SH-SY5Y (cell line): ENCODE measurements at regions not wholly inside any gene's neighbourhood (a gene's known extent, or its start where the extent isn't known, plus 50 kb on each side); places are given as distances from the start of the nearest gene placed in this dataset.

ENCODE experiments used
- GATA2 ChIP-seq: IDR thresholded peaks from 2 replicates; pipeline ENCODE4 v1.6.1; 2011; ENCODE audit warnings: mild to moderate bottlenecking, low read depth, low read length
- GATA3 ChIP-seq: IDR thresholded peaks from 2 replicates; pipeline ENCODE4 v1.6.1; 2011; ENCODE audit warnings: low read depth, mild to moderate bottlenecking, low read length, moderate library complexity

DNA sequence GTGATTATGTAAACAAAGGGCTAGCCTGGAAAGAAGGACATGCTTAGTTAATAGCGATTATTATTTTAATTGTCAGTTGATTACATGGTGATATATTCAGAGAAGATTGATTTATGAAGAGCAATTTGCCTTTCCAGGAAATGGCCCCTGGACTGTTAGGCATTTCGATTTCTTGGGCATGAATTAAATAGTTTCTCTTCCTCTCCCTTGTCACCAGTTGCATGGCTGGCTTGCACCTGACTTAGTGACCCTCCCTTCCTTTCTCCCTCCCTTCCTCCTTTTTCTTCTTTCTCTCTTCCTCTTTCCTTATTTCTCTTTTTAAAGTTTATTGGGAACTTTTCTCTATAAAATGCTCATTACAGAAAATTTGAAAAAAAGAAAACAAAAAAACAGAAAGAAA is 235.4 kb downstream of the CDC5L start:
- no peak for TF ChIP-seq GATA2
- no peak for TF ChIP-seq GATA3
